IPS DF 4.7 (cell line): ENCODE measurements at regions not wholly inside any gene's neighbourhood (a gene's known extent, or its start where the extent isn't known, plus 50 kb on each side); places are given as distances from the start of the nearest gene placed in this dataset.

Experiments
- DNase-seq: peaks from one replicate; pipeline ENCODE4 v3.0.0-alpha.2; 2013; ENCODE audit warnings: low spot score; ENCODE audit errors: extremely low read depth

GRCh38 chr20:56833427-56833826 is 204.3 kb downstream of the TFAP2C start:
- DNase-seq = no peak

DNA sequence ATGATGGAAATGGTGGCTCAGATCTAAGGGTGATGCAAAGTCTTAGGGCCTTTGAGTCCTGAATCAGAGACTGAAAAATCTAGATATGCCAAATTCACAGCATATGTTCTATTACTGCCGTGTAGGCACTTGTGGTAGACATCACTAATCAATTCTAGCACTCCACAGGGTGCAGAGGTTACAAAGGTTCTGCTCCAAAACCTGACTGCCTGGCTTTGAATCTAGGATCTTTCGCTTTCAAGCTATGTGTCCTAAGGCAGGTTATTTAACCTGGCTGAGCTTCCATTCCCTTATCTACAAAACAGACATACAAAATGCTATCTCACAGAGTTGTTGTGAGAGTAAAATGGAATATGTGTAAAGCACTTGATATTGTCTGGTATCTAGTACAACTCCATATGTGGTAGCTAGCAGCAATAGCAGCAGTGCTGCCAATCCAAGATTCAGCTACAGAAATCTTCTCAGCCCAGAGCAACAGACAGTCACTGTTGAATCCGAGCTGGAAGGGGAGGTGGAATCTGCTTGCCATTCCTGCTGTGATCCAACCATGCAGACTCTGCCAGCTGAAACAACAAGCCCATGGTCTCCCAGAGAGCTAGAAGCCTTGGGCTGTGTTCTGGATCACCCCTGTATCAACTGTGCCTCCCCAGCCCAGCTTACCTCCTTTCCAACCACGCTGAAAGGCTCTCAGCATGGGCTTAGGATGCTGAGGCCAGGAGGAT is 206.9 kb downstream of the TFAP2C start:
- DNase-seq = no peak

- DNase-seq = no peak
Measured at GRCh38 chr20:56839222-56839621, 210.1 kb downstream of the TFAP2C start.

- DNase-seq = no peak
Measured at GRCh38 chr20:56839786-56840185, 210.7 kb downstream of the TFAP2C start.

- no peak for DNase-seq
Measured at GRCh38 chr20:56840716-56841261, 211.7 kb downstream of the TFAP2C start.

- no peak for DNase-seq
Measured at GRCh38 chr20:56841346-56841908, 212.3 kb downstream of the TFAP2C start.

DNA sequence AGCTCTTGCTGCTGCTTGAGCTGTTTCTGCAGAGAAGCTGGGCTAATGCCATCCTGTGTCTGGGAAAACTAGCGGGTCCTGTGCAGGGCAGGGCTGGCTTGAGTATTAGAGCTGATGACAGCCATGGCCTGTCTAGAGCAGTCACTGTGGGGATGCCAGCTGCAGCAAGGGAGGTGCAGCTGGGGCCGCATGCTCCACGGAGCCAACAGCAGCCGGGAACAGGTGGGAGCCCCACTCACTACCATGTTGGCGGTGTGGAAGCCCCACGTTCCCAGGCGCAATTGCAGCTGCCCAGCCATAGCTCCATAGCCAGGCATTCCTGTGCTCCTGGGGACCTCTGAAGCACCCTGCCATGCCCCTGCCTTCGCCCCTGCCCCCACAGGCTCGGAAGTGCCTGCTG is 212.9 kb downstream of the TFAP2C start:
- DNase-seq = no peak

GRCh38 chr20:56843386-56843785 is 214.3 kb downstream of the TFAP2C start:
- DNase-seq = no peak

DNA sequence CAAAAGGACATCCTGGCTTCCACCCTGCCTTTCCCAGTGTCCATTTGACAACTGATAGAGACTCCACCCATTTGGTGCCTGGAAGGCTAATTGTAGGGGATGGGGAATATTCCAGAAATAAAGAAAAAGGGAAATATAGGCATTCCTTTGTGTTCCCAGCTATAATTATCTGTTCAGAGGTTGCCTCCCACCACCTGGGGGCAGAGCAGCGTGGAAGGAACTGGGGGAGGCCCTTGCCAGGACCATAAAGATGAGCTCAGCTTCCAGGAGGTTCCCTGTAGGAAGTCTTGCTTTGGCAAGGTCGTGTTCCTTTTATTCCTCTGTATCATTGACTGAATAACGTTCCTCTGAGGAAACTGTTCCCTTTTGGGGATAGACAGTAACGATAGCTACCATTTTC is 214.7 kb downstream of the TFAP2C start:
- DNase-seq = no peak

- no peak for DNase-seq
Measured at GRCh38 chr20:56845546-56846086, 216.5 kb downstream of the TFAP2C start.

DNA sequence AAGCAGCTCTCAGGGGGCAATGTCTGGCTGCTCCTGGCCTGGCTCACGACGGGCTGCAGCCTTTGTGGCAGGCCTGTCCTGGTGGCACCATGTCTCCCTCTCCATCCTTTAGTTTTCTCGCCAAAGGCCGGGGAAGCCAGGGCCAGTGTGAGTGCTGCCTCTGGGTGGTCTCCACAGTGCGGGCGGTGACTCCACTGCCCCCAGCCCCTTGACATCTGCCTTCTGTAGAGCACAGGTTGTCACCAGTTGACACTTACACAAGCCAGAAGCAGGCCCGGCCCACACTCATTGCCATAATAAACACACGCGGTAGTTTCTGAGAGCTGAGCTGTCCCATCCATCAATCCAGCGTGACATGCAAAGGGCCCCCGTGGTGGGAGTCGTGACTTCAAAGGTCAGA is 219.5 kb downstream of the TFAP2C start:
- no peak for DNase-seq

DNA sequence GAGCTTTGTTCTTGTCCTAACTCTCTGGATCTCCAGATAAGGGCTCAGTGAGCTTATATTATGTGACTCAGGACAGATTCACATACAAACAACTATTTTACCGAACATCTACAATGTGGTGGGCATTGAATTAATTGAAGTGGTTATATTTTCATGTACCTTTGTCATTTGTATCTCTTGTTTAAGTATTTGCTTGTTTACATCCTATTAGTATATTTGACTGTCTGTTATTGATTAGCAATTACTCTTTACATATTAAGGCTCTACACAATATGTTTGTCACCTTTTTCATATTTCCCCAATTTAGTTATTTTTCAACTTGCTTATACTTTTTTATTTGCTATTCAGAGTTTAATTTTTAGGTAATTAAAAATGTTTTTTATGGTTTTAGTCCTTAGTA is 222.4 kb downstream of the TFAP2C start:
- no peak for DNase-seq

DNA sequence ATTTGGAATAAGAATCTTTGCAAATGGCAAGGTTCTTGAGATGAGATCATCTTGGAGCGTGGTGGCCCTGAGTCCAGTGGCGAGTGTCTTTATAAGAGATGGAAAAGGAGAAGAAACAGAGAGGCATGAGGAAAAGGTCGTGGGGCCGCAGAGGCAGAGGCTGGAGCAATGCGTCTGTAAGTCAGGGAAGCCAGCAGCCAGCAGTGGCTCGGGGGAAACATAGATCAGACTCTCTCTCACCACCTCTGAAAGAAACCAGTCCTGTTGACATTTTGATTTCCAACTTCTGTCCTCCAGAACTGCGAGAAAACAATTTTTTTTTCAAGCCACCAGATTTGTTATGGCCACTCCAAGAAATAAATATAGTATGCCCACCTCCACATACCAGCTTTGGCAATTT is 226.6 kb downstream of the TFAP2C start:
- DNase-seq = no peak

DNA sequence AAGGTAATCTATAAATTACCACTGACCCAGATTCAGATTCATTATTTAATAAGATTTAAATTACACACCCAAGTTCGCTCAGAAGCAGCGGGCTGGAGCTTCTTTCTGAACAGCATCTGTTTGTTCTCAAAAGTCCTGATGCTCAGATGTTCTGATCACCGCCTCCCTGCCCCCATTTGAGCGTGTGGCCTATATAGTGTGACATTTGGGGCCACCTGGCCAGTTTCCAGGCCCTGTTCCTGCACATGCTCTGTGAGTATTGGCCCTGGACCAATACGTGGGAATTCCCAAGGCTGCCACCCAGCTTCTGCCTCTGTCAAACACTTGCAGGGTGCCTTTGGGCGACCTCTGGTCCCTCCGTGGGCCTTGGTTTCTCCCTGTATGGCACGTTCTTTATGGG is 228.8 kb downstream of the TFAP2C start:
- no peak for DNase-seq

DNA sequence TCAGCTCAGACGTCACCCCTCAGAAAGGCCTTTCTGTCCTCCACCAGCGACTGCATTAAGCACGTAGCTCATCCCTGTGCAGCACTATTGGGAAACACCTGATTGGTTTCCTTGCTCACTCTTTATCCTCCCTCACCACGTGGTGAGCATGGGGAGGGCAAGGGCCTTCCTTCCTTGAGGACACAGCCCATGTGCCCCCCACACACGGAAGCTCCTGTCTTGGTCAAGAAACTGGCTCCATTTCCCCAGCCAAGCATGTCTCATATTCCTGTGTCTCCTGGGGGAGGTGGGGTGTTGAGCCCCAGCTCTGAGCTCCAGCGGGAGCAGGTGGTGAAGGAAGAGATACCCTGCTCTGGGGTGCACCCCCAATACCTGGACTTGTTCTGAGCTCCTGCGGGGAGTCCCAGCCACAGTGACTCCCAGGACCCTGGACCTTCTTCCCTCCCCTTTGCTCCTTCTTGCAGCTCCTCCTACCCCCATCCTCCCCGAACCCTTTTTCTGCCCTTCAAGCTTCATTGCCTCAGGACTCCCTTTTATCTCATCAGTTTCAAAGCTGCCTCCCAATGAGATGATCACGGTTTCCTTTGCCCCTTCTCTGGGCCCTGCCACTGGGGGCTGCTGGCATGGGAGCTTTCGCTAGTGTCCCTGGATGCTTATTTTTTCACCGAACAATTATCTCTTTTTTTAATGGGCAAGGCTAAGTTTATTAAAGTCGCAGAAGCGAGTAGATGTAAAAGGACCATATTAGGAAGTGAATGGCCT is 230.1 kb downstream of the TFAP2C start:
- DNase-seq = no peak

GRCh38 chr20:56859801-56860261 is 230.7 kb downstream of the TFAP2C start:
- no peak for DNase-seq

GRCh38 chr20:56860413-56860812 is 231.3 kb downstream of the TFAP2C start:
- DNase-seq = no peak

DNA sequence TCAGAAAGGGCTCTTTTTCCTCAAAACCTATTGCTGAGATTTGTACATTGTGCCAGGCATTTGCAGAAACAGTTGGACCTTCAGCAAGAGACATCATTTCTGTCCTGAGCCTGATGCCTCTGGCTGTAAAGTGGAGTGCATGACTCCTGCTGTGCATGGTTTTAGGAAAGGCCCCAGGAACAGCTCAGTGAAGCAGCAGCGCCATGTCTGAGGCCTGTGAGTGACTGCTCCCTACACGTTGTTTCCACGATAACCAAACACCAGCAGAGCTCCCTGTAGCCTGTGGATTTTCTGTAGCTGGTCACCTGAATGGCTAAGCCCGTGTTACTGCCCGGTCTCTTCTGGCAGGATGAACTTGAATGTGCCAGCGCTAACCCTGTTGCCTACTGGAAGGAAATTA is 232.5 kb downstream of the TFAP2C start:
- no peak for DNase-seq

DNA sequence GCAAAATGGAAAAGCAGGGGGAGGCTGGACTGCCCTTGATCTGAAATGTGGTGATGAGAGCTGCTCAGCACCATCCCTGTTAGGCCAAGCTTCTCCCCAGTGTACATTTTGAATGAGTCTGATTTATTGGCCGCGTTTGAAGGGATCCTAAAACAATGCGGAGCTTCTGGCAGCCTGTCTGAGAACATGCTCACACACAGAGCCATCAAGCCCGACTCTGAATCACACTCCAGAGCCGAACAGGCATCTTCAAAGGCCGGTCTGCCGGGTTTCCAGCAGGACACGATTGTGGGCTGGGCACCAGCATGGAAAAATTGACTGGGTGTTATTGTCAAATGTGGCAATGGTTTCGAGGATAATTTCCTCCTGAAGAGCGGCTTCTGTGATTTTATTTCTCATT is 235.9 kb downstream of the TFAP2C start:
- DNase-seq = no peak

- no peak for DNase-seq
Measured at GRCh38 chr20:56867128-56867527, 238.0 kb downstream of the TFAP2C start.

DNA sequence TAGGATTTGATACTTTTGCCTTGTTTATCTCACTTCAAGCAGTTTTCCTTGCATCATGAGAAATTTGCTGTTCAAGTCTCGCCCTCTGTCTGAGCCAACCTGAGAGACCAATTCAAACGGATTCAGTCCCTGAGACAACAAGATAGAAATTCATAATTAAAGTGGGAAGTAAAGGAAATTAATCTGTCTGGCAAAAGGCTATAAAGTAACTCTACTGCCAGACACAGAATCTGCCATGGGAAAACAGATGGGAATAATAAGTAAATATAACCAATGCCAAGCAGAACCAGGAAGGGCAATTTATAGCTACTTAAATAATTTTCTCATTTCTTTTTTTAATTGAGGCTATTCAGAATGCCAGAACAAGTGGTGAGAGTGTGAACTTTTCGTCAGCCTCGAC is 239.6 kb downstream of the TFAP2C start:
- DNase-seq = no peak

DNA sequence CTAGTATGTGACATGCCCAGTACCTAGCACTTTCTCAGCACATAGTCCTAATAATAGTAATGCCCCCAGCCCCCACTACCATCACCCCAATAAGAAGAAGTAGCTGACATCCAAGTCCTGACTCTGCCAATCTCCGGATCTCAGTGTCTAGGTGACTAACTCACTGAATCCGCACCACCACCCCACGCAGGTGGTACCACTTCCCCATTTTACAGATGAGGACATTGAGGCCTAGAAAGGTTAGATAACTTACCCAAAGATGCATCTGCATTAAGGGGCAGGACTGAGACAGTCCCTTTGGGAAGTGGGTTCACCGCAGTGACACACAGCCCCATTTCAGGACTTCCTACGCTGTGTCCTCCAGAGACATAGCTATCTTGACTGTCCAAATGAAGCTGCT is 241.2 kb downstream of the TFAP2C start:
- no peak for DNase-seq
